Stimulated activated CD8-positive, alpha-beta memory T cell treated with anti-CD3 and anti-CD28 coated beads, Interleukin-7, amount 100 ng/mL, for 4 hours (primary cell): ENCODE measurements at regions not wholly inside any gene's neighbourhood (a gene's known extent, or its start where the extent isn't known, plus 50 kb on each side); places are given as distances from the start of the nearest gene placed in this dataset.
"Not testable (repeated sequence)": the region's sequence is repeated elsewhere in the genome, so short reads cannot be mapped to it uniquely, and the experiment has no call there.

Experiments used
- DNase-seq, 2 donors: peaks; one replicate each; pipeline ENCODE4 v3.0.0-alpha.2; 2020; ENCODE audit warnings: low read depth in 2 of 2

DNA sequence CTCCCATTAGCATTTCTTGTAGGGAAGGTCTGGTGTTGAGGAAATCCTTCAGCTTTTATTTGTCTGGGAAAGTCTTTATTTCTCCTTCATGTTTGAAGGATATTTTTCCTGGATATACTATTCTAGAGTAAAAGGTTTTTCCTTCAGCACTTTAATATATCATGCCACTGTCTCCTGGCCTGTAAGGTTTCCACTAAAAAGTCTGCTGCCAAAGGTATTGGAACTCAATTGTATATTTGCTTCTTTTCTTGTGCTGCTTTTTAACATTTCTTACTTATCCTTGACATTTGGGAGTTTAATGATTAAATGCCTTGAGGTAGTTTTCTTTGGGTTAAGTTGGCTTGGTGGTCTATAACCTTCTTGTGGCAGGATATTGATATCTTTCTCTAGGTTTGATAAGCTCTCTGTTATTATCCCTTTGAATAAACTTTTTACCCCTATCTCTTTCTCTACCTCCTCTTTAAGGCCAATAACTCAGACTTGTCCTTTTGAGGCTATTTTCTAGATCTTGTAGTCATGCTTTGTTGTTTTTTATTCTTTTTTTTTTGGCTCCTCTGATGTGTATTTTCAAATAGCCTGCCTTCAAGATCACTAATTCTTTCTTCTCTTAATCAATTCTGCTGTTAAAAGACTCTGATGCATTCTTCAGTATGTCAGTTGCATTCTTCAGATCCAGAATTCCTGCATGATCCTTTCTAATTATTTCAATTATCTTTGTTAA lies 225.0 kb upstream of the ZNF217 start:
- DNase-seq: no peak

GRCh38 chr20:53817513-53817912 lies 223.9 kb upstream of the ZNF217 start:
- not testable (repeated sequence) for DNase-seq

DNA sequence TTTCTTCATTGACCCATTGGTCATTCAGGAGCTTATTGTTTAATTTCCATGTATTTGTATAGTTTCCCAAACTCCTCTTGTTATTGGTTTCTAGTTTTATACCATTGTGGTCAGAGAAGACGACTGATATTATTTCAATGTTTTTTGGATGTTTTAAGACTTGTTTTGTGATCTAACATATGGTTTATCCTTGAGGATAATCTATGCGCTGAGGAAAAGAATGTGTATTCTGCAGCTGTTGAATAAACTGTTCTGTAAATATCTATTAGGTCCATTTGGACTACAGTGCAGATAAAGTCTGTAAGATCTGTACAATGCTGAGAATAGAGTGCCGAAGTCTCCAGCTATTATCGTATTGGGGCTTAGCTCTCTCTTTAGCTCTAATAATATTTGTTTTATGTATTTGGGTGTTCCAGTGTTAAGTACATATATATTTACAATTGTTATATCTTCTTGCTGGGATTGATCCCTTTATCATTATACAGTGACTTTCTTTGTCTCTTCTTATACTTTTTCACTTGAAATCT lies 223.3 kb upstream of the ZNF217 start:
- no peak for DNase-seq

- no peak for DNase-seq
These were observed 221.9 kb upstream of the ZNF217 start for GRCh38 chr20:53815509-53815908.

- DNase-seq: no peak
These were observed 220.4 kb upstream of the ZNF217 start for GRCh38 chr20:53814060-53814459.

DNA sequence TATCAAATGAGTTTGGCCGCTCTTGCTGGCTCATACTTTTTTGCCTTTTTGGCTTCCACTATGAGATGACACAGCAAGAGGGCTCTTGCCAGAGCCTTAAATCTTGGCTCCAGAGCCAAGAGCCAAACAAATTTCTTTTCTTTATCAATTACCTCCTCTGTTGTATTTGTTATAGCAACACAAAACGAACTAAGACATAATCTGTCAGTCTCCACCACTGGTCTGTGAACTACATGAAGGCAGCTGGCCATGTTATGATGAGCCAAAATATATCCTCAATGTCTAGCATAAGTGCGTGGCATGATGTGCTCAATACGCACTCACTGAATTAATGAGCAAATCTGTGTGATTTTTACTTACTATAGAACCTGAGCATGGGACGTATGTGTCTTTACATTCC lies 220.0 kb upstream of the ZNF217 start:
- DNase-seq: no peak

- DNase-seq: no peak
These were observed 217.9 kb upstream of the ZNF217 start for GRCh38 chr20:53811577-53811976.

- DNase-seq: no peak
These were observed 217.2 kb upstream of the ZNF217 start for GRCh38 chr20:53810661-53811355.

DNA sequence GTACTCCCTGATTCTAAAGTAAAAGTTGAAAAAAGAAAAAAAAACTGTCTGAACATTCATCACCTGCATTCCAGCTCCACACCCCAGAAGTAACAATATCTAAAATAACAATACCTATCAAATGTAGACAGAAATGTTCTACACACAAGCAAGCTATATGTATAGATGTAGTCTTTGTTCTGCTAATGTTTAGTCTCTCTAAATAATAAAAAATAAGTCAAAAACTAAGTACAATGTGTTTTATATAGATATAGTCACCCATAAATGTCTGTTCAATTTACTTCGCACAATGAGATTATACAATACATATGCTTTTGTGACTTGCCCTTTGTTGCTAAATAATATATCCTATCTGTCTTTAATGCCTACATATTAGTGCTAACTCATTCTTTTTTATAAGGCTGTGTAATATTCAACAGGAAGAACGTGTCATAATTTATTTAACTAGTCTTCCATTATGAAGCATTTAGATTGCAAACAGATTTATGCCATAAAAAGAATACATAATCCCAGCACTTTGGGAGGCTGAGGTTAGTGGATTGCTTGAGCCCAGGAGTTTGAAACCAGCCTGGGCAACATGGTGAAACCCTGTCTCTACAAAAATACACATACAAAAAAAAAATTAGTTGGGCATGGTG lies 216.2 kb upstream of the ZNF217 start:
- DNase-seq: no peak

GRCh38 chr20:53809217-53809616 lies 215.6 kb upstream of the ZNF217 start:
- DNase-seq: no peak

- no peak for DNase-seq
These were observed 215.1 kb upstream of the ZNF217 start for GRCh38 chr20:53808733-53809132.

DNA sequence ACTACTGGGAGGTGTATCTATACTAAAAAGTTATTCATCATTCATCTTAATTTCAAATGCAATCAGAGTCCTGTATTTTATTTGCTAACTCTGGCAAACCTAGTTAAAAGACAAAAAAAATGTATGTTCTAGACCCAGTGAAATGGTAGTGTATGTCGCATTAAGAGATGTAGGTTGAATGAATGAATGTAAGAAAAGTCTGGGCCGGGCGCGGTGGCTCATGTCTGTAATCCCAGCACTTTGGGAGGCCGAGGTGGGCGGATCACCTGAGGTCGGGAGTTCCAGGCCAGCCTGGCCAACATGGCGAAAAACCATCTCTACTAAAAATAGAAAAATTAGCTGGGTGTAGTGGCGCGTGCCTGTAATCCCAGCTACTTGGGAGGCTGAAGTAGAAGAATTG lies 214.7 kb upstream of the ZNF217 start:
- not testable (repeated sequence) for DNase-seq

- no peak for DNase-seq
These were observed 213.2 kb upstream of the ZNF217 start for GRCh38 chr20:53806683-53807401.

DNA sequence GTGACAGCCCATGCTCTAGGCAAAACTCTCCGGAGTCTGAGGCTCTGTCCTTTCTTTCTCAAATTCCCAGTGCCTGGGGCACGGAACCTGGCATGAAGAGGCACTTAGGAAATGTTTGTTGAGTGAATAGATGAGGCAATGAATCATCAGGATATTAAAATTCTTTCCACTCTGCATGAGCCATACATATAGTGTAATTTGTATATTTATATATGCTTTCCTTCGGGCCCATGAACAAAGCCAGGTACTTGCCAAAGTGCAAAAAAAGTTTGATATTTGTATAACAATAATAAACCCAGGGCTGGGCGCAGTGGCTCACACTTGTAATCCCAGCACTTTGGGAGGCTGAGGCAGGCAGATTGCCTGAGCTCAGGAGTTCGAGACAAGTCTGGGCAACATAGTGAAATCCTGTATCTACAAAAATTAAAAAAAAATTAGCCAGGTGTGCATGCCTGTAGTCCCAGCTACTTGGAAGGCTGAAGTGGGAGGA lies 212.3 kb upstream of the ZNF217 start:
- no peak for DNase-seq

- DNase-seq: no peak
These were observed 211.6 kb upstream of the ZNF217 start for GRCh38 chr20:53804920-53805894.

GRCh38 chr20:53804308-53804707 lies 210.7 kb upstream of the ZNF217 start:
- DNase-seq: not testable (repeated sequence)

GRCh38 chr20:53803492-53804155 lies 210.0 kb upstream of the ZNF217 start:
- DNase-seq: no peak

GRCh38 chr20:53801609-53802370 lies 208.2 kb upstream of the ZNF217 start:
- no peak for DNase-seq

DNA sequence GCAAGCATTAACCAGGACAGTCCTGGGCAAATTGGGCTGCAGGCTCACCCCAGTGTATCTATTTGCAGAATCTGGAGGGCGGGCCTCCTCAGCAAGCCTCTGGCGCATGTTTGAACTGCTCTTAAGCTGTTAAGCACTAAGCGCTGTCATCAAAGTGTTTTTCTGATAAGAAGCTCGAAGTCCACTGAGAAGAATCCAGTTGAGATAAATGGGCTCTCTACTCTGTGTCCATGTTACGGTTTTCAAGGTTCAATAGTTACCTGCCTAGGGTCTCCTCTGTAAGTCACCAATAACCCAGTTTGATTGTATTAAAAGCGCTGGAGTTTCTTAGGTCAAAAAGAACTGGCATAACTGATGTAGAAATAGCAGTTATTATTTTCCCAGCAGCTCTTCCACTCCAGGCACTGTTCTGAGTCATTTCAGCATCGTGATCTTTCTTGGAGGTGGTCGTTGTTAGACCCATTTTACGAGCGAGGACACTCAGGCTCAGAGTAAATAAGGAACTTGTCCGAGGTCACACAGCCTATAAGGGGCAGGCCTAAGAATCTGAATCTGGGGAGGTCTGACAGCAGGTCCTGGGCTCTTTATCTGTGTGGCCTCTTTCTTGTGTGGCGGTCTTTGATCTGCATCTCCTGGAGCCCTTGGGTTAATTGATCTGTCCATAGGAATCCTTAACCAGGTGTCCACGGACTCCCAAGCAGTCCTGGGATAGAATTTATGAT lies 207.4 kb upstream of the ZNF217 start:
- no peak for DNase-seq
